WTC11 (cell line): ENCODE measurements at regions not wholly inside any gene's neighbourhood (a gene's known extent, or its start where the extent isn't known, plus 50 kb on each side); places are given as distances from the start of the nearest gene placed in this dataset.
"Not testable (repeated sequence)": the region's sequence is repeated elsewhere in the genome, so short reads cannot be mapped to it uniquely, and the experiment has no call there.

ENCODE experiments used
- ATAC-seq: fragments of 200-7000 bp; cut with Tn5 transposase; 2 replicates; pipeline ENCODE4 v1.10.0; 2021; ENCODE audit warnings: mild to moderate bottlenecking, moderate library complexity
- CTCF ChIA-PET: fragments of 300-600 bp; sonication (Branson Sonifier 250); formaldehyde crosslinking; loops from one replicate; lab custom pipeline; 2021; ENCODE audit warnings: antibody characterized with exemption; lab: Charles Lee
- POLR2A ChIA-PET: fragments of 350-600 bp; sonication (Branson Sonifier 250); formaldehyde crosslinking; loops from one replicate; lab custom pipeline; 2021; ENCODE audit warnings: antibody characterized with exemption; lab: Charles Lee
- DNase-seq: peaks from one replicate; pipeline ENCODE4 v3.0.0; 2021; ENCODE audit warnings: low spot score
- H3K27ac Mint-ChIP-seq: 2 replicates; pipeline ENCODE4 v1.8.0; 2021; ENCODE audit warnings: mixed read lengths
- H3K27me3 Mint-ChIP-seq: 2 replicates; pipeline ENCODE4 v1.8.0; 2021; ENCODE audit warnings: low read depth, mild to moderate bottlenecking, moderate library complexity, mixed read lengths
- H3K36me3 Mint-ChIP-seq: 2 replicates; pipeline ENCODE4 v1.8.0; 2021; ENCODE audit warnings: mixed read lengths
- H3K4me1 Mint-ChIP-seq: 2 replicates; pipeline ENCODE4 v1.8.0; 2022; ENCODE audit warnings: mixed read lengths
- H3K4me3 Mint-ChIP-seq: 2 replicates; pipeline ENCODE4 v1.8.0; 2021; ENCODE audit warnings: mild to moderate bottlenecking, moderate library complexity, mixed read lengths
- H3K9me3 Mint-ChIP-seq: 2 replicates; pipeline ENCODE4 v1.8.0; 2021; ENCODE audit warnings: mixed read lengths
- ATF2 ChIP-seq: sonication (generic); formaldehyde crosslinking; IDR thresholded peaks from 2 replicates; pipeline ENCODE4 v1.8.1; 2022; ENCODE audit warnings: low read depth, missing genetic modification reagents, borderline replicate concordance
- CBFB ChIP-seq: sonication (generic); formaldehyde crosslinking; IDR thresholded peaks from 2 replicates; pipeline ENCODE4 v1.8.1; 2022; ENCODE audit warnings: mild to moderate bottlenecking, low read depth, missing genetic modification reagents
- CREB1 ChIP-seq: sonication (generic); formaldehyde crosslinking; IDR thresholded peaks from 2 replicates; pipeline ENCODE4 v1.8.0; 2023; ENCODE audit warnings: mild to moderate bottlenecking, missing genetic modification reagents
- EMX1 ChIP-seq: fragments of 250-450 bp; sonication (Bioruptor Pico); IDR thresholded peaks from 2 replicates; pipeline ENCODE4 v1.8.0; 2021; ENCODE audit warnings: mild to moderate bottlenecking
- ESRRA ChIP-seq: sonication (generic); formaldehyde crosslinking; IDR thresholded peaks from 2 replicates; pipeline ENCODE4 v1.8.1; 2022; ENCODE audit warnings: mild to moderate bottlenecking, missing genetic modification reagents, borderline replicate concordance
- FOXK1 ChIP-seq: sonication (generic); formaldehyde crosslinking; IDR thresholded peaks from 2 replicates; pipeline ENCODE4 v1.8.0; 2022; ENCODE audit warnings: mild to moderate bottlenecking, moderate library complexity, missing genetic modification reagents
- FOXP1 ChIP-seq: sonication (generic); formaldehyde crosslinking; IDR thresholded peaks from 2 replicates; pipeline ENCODE4 v1.8.0; 2022; ENCODE audit warnings: missing genetic modification reagents, mild to moderate bottlenecking, moderate library complexity, borderline replicate concordance
- GABPB1 ChIP-seq: sonication (generic); formaldehyde crosslinking; IDR thresholded peaks from 2 replicates; pipeline ENCODE4 v1.8.1; 2023; ENCODE audit warnings: mild to moderate bottlenecking, missing genetic modification reagents
- GRHL2 ChIP-seq: fragments of 250-450 bp; sonication (Bioruptor Pico); IDR thresholded peaks from 2 replicates; pipeline ENCODE4 v1.8.0; 2022; ENCODE audit warnings: mild to moderate bottlenecking, moderate library complexity; ENCODE audit not compliant: insufficient replicate concordance, severe bottlenecking
- HMGXB4 ChIP-seq: sonication (generic); formaldehyde crosslinking; IDR thresholded peaks from 2 replicates; pipeline ENCODE4 v1.8.1; 2023; ENCODE audit warnings: mild to moderate bottlenecking, moderate library complexity, missing genetic modification reagents
- MAX ChIP-seq: sonication (generic); formaldehyde crosslinking; IDR thresholded peaks from 2 replicates; pipeline ENCODE4 v1.8.0; 2022; ENCODE audit warnings: mild to moderate bottlenecking, missing genetic modification reagents
- NR2C2 ChIP-seq: sonication (generic); formaldehyde crosslinking; IDR thresholded peaks from 2 replicates; pipeline ENCODE4 v1.8.0; 2022; ENCODE audit warnings: mild to moderate bottlenecking, missing genetic modification reagents
- RELA ChIP-seq: sonication (generic); formaldehyde crosslinking; IDR thresholded peaks from 2 replicates; pipeline ENCODE4 v1.8.1; 2022; ENCODE audit warnings: missing genetic modification reagents, mild to moderate bottlenecking, borderline replicate concordance
- ZBTB43 ChIP-seq: sonication (generic); formaldehyde crosslinking; IDR thresholded peaks from 2 replicates; pipeline ENCODE4 v1.8.1; 2023; ENCODE audit warnings: mild to moderate bottlenecking, missing genetic modification reagents
- ZNF138 ChIP-seq: sonication (generic); formaldehyde crosslinking; conservative IDR thresholded peaks from 2 replicates; pipeline ENCODE4 v1.8.1; 2022; ENCODE audit warnings: mild to moderate bottlenecking, moderate library complexity, missing genetic modification reagents
- ZNF281 ChIP-seq: sonication (generic); formaldehyde crosslinking; IDR thresholded peaks from 2 replicates; pipeline ENCODE4 v1.8.0; 2023; ENCODE audit warnings: mild to moderate bottlenecking, missing genetic modification reagents
- ZNF317 ChIP-seq: sonication (generic); formaldehyde crosslinking; IDR thresholded peaks from 2 replicates; pipeline ENCODE4 v1.8.1; 2023; ENCODE audit warnings: low read depth, mild to moderate bottlenecking, moderate library complexity, missing genetic modification reagents, borderline replicate concordance
- ZNF425 ChIP-seq: fragments of 250-450 bp; sonication (Bioruptor Pico); conservative IDR thresholded peaks from 2 replicates; pipeline ENCODE4 v1.9.0; 2021; ENCODE audit warnings: mild to moderate bottlenecking
- ZNF532 ChIP-seq: fragments of 250-450 bp; sonication (Bioruptor Pico); IDR thresholded peaks from 2 replicates; pipeline ENCODE4 v1.9.0; 2021; ENCODE audit warnings: mild to moderate bottlenecking, borderline replicate concordance
- ZNF671 ChIP-seq: fragments of 250-450 bp; sonication (Bioruptor Pico); IDR thresholded peaks from 2 replicates; pipeline ENCODE4 v1.8.0; 2021; ENCODE audit warnings: mild to moderate bottlenecking

- no peak for TF ChIP-seq ZNF532 (CRISPR knock-in tag)
- no peak for TF ChIP-seq ZNF425 (CRISPR knock-in tag)
- no peak for TF ChIP-seq ZNF317 (CRISPR knock-in tag)
- no peak for TF ChIP-seq CREB1 (CRISPR knock-in tag)
- TF ChIP-seq MAX: no peak
- no peak for TF ChIP-seq ZNF281 (CRISPR knock-in tag)
These were observed 130.7 kb downstream of the TUBA3C start (continued) for GRCh38 chr13:19050901-19051300.

GRCh38 chr13:19049624-19050023 lies 132.0 kb downstream of the TUBA3C start:
- H3K4me1 Mint-ChIP-seq, ATAC-seq, H3K27ac Mint-ChIP-seq, DNase-seq, POLR2A ChIA-PET, H3K4me3 Mint-ChIP-seq, CTCF ChIA-PET: not testable (repeated sequence)
- Mint-ChIP-seq H3K27me3 (peaks cover 14% of the 10 kb centered on the region), H3K36me3 (peaks cover 69% of the 10 kb centered on the region), H3K9me3 (peaks cover 67% of the 10 kb centered on the region)

GRCh38 chr13:19048381-19048780 lies 133.2 kb downstream of the TUBA3C start:
- Mint-ChIP-seq H3K36me3 (peaks cover 59% of the 10 kb centered on the region), H3K9me3 (peaks cover 67% of the 10 kb centered on the region), H3K27me3 (peaks cover 14% of the 10 kb centered on the region), H3K4me3 (no peak overlapping the region), H3K27ac (no peak overlapping the region), H3K4me1 (no peaks in the 10 kb centered on the region)
- no peak for ATAC-seq
- TF ChIP-seq ZBTB43 (CRISPR knock-in tag) (no peak), FOXK1 (no peak), ATF2 (no peak), ZNF671 (CRISPR knock-in tag) (no peak), EMX1 (CRISPR knock-in tag) (no peak), GRHL2 (CRISPR knock-in tag) (no peak), RELA (no peak), ZNF138 (CRISPR knock-in tag) (no peak), GABPB1 (CRISPR knock-in tag) (no peak), CBFB (CRISPR knock-in tag) (no peak), ESRRA (no peak), FOXP1 (no peak), HMGXB4 (CRISPR knock-in tag) (no peak), NR2C2 (CRISPR knock-in tag) (no peak)
- ChIA-PET POLR2A (no interaction called here), CTCF (no interaction called here)
- no peak for DNase-seq
